NCI-H1436 (cell line): ENCODE measurements at regions not wholly inside any gene's neighbourhood (a gene's known extent, or its start where the extent isn't known, plus 50 kb on each side); places are given as distances from the start of the nearest gene placed in this dataset.

Source experiments
- DNase-seq: peaks from one replicate; lab custom pipeline; 2025; lab: John Stamatoyannopoulos, UW

DNA sequence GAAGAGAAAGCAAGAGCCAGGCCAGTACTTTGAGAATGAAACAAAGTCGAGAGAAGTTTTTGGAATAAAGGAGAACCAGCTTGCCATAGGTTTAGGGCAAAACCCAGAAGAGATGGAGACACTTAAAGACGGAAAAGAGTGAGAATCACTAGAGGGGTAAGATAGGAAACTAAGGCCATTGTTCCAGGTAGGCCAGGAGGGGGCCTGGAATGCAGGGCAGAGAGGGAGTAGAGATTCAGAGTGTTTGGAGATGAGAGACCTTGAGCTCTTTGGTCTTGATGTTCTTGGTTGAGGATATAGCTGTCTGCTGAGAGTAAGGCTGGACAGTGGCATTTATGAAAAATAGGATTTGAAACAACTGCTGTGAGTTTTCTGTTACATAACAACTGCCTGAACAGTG lies 263.3 kb upstream of the POU2AF2 start:
- DNase-seq, result no peak

- DNase-seq, result no peak
These were observed 265.8 kb upstream of the POU2AF2 start for GRCh38 chr11:110979696-110980095.

GRCh38 chr11:110977661-110978060 lies 265.4 kb upstream of the ARHGAP20 start:
- DNase-seq, result no peak

DNA sequence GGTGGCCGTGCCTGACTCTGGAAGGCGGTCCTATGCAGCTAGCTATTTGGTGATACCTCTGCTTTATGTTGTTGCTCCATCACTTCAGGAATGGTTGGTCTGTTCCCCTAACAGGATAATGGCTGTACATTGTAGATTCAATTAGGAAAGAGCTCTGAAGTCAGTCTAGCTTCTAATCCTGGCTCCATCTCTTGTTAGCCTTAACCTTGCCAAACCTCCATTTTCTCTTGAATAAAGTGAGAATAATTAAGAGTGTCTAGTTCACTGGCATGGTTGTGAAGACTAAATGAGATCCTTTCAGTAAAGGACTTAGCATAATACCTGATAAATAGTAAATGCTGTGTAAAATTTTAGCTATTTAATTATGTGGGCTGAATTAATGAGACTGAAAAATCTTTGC lies 262.5 kb upstream of the ARHGAP20 start:
- no peak for DNase-seq

GRCh38 chr11:110973401-110973980 lies 261.3 kb upstream of the ARHGAP20 start:
- no peak for DNase-seq

GRCh38 chr11:110972640-110973039 lies 260.4 kb upstream of the ARHGAP20 start:
- no peak for DNase-seq

DNA sequence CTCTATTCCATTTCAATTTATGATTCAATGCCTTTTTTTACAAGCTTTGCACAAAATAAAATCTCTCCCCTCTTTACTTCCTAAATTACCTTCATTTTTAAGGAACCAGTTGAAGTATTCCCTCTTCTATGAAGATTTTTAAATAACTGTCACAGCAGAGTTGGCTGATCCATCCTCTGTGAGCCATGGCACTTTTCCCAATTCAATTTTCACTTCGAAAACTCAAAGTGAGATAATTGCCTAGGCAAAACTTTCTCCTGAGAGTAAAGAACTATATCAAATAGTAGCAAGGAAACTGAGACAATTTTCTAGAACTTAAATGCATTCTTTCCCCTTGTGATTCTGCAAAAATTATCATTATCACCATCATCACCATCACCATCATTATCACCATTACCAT lies 259.9 kb upstream of the ARHGAP20 start:
- DNase-seq, result no peak

GRCh38 chr11:110971140-110971539 lies 258.9 kb upstream of the ARHGAP20 start:
- DNase-seq, result no peak

GRCh38 chr11:110968348-110969062 lies 256.3 kb upstream of the ARHGAP20 start:
- no peak for DNase-seq

- no peak for DNase-seq
These were observed 253.9 kb upstream of the ARHGAP20 start for GRCh38 chr11:110966131-110966530.

DNA sequence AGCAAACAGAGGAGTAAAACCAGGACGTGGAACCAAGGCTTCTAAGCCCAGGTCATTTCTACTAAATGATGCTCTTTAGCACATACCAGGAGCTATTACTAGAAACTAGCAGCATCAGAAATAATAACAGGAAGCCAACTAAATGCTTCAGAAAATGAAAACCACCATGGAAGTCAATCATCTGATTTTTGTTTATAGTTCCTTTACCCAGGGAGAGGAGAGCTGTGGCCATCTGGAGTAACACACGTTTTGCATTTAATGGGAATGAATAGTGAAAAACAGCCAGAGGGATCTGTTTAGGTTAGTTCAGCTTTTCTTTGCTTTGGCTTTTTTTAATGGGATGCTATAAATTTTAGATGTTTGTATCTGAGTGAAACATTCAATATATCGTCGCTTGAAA lies 250.7 kb upstream of the ARHGAP20 start:
- no peak for DNase-seq

DNA sequence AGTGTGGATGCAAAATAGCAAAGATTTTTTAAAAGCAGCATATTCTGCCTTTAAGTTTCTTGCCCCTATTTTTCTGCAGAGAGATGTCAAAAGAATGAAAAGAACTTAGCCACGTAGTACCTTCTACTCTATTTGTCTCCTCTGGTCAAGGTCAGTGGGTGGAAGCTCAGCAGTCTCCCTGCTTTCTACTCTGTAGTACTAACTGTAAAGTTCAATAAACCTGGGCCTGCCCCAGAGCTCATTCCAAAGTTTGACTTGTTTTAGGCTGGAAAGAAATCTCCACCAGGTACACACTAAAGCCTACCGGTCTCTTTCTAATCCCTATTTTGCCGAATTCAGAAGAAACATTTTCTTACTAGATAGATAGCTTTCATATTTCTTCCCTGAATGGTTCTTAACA lies 247.9 kb upstream of the ARHGAP20 start:
- DNase-seq, result no peak

GRCh38 chr11:110958216-110958615 lies 246.0 kb upstream of the ARHGAP20 start:
- no peak for DNase-seq

DNA sequence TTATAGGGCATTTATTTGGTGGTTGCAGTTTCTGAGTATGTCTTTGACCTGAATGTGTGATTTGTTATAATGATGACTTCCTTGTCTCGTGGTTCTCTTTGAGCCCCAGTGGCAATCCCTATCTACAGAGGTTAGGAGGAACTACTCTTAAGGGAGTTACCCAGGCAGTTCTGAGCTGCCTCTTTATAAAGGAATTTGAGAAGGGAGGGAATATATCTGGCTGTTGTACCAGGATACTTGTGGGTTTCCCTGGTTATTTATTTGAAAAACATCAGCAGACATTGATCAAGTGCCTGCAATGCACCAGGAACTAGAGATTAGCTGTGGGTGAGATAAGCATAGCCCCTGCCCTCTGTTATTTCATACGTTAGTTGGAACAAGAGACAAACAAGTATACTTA lies 243.5 kb upstream of the ARHGAP20 start:
- DNase-seq, result no peak

GRCh38 chr11:110951950-110952503 lies 239.8 kb upstream of the ARHGAP20 start:
- DNase-seq, result no peak

DNA sequence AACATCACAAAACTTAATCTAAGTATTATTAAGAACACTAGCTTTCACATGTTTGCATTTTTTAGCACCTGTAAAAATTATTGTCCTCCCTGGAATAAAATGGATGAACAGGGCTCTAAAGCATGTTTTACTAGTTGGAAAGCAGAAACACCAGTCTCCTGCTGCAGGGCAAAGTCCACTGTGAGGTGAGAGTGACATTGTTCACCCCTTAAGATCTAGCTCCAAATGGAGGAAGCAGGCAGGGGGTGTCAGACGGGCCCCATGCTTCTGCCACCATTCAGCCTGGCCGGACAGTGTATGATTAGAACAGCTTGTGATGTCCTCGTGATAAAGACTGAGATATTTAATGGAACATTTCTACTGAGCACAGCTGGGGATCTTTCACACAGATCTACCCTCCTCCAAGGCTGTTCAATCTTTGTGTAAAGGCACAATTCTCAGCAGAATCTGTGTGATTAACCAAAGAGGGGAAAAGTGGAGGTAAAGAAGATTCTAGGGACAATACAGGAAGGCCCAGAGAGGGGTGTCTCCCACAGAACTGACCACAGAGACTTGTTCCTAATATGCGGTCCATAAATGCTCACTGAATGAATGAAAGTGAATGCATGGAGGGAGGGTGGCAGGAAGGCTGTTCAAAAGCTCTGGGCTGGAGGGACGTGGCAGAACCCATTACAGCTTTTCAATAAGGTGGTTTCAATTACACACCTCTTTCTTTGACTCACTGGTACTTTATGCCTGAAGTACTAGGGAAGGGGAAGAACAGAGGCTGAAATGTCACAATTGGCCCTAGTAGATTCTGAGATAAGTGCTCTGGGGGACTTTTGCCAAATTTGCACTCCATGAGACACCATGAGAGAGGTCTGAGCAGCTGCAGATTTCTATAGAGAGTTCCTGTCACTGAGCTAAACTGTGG lies 239.1 kb upstream of the ARHGAP20 start:
- peak; percentile 73 for DNase-seq

GRCh38 chr11:110948112-110948511 lies 235.9 kb upstream of the ARHGAP20 start:
- DNase-seq, result no peak

GRCh38 chr11:110947096-110947495 lies 234.9 kb upstream of the ARHGAP20 start:
- no peak for DNase-seq

- DNase-seq, result no peak
These were observed 227.2 kb upstream of the ARHGAP20 start for GRCh38 chr11:110939471-110939870.

DNA sequence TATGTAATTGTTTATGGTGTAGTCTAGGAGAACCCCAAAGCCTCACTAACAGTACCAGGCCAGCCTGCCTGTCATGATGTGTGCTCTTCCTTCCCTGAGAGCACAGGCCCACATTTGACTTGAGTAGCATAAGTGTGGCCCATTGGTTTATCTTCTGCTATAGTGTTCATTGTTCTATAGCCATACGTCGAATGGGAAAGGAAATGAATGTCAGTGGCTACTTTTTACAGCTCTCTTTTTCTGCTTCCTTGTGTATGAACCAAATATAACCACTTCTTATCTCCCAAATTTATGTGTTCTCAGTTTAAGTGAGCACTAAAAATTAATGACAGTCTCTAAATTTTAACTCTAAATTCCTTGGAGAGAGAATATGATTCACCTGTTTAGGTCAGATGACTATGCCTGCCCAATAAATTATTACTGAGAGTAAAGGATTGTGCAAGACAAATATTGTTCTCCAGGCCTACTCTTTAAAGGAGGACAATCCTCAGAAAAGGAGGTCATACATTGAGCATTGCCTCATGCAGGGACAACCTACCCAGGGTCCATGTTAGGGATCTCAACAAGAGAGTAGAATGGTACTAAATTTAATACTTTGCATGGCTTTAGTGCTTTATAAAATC lies 222.9 kb upstream of the ARHGAP20 start:
- DNase-seq, result no peak

- DNase-seq, result no peak
These were observed 216.9 kb upstream of the ARHGAP20 start for GRCh38 chr11:110929129-110929528.

- DNase-seq, result no peak
These were observed 216.2 kb upstream of the ARHGAP20 start for GRCh38 chr11:110928391-110928790.
